ENCODE measurements at regions not wholly inside any gene's neighbourhood (a gene's known extent, or its start where the extent isn't known, plus 50 kb on each side); places are given as distances from the start of the nearest gene placed in this dataset.

- Histone ChIP-seq H3K27me3 (ENCODE audit: insufficient read depth, low read length) (no peaks in the 10 kb centered on the region), H3K4me3 (ENCODE audit: low read length) (no peak overlapping the region), H3K4me1 (ENCODE audit: insufficient read depth, low read length) (no peaks in the 10 kb centered on the region), H3K9me3 (ENCODE audit: low read depth, low read length) (no peaks in the 10 kb centered on the region)
Measured at GRCh38 chr13:109451726-109452125, 334.7 kb downstream of the IRS2 start.

- no peaks in the 10 kb centered on the region for H3K27me3 ChIP-seq (ENCODE audit: insufficient read depth, low read length)
- no peaks in the 10 kb centered on the region for H3K4me1 ChIP-seq (ENCODE audit: insufficient read depth, low read length)
- H3K4me3 ChIP-seq (ENCODE audit: low read length), result no peak overlapping the region
- H3K9me3 ChIP-seq (ENCODE audit: low read depth, low read length), result no peaks in the 10 kb centered on the region
Measured at GRCh38 chr13:109448629-109449028, 337.8 kb downstream of the IRS2 start.

- no peak overlapping the region for H3K4me3 ChIP-seq (ENCODE audit: low read length)
- no peaks in the 10 kb centered on the region for H3K9me3 ChIP-seq (ENCODE audit: low read depth, low read length)
- H3K27me3 ChIP-seq (ENCODE audit: insufficient read depth, low read length), result no peaks in the 10 kb centered on the region
- H3K4me1 ChIP-seq (ENCODE audit: insufficient read depth, low read length), result no peaks in the 10 kb centered on the region
Measured at GRCh38 chr13:109447667-109448066, 338.7 kb downstream of the IRS2 start.

GRCh38 chr13:109440320-109440719, 346.1 kb downstream of the IRS2 start:
- no peaks in the 10 kb centered on the region for H3K9me3 ChIP-seq (ENCODE audit: low read depth, low read length)
- H3K4me3 ChIP-seq (ENCODE audit: low read length), result no peak overlapping the region
- no peaks in the 10 kb centered on the region for H3K4me1 ChIP-seq (ENCODE audit: insufficient read depth, low read length)
- no peaks in the 10 kb centered on the region for H3K27me3 ChIP-seq (ENCODE audit: insufficient read depth, low read length)

- H3K4me1 ChIP-seq (ENCODE audit: insufficient read depth, low read length), result no peaks in the 10 kb centered on the region
- H3K4me3 ChIP-seq (ENCODE audit: low read length), result no peak overlapping the region
- no peaks in the 10 kb centered on the region for H3K27me3 ChIP-seq (ENCODE audit: insufficient read depth, low read length)
- H3K9me3 ChIP-seq (ENCODE audit: low read depth, low read length), result no peaks in the 10 kb centered on the region
Measured at GRCh38 chr13:109439813-109440212, 346.6 kb downstream of the IRS2 start.

GRCh38 chr13:109436841-109437240, 349.5 kb downstream of the IRS2 start:
- H3K4me1 ChIP-seq (ENCODE audit: insufficient read depth, low read length), result no peaks in the 10 kb centered on the region
- H3K27me3 ChIP-seq (ENCODE audit: insufficient read depth, low read length), result no peaks in the 10 kb centered on the region
- no peaks in the 10 kb centered on the region for H3K9me3 ChIP-seq (ENCODE audit: low read depth, low read length)
- H3K4me3 ChIP-seq (ENCODE audit: low read length), result no peak overlapping the region

GRCh38 chr13:109436055-109436622, 350.2 kb downstream of the IRS2 start:
- Histone ChIP-seq H3K27me3 (ENCODE audit: insufficient read depth, low read length) (no peaks in the 10 kb centered on the region), H3K4me3 (ENCODE audit: low read length) (no peak overlapping the region), H3K9me3 (ENCODE audit: low read depth, low read length) (no peaks in the 10 kb centered on the region), H3K4me1 (ENCODE audit: insufficient read depth, low read length) (no peaks in the 10 kb centered on the region)

- Histone ChIP-seq H3K4me1 (ENCODE audit: insufficient read depth, low read length) (no peaks in the 10 kb centered on the region), H3K9me3 (ENCODE audit: low read depth, low read length) (no peaks in the 10 kb centered on the region), H3K27me3 (ENCODE audit: insufficient read depth, low read length) (no peaks in the 10 kb centered on the region), H3K4me3 (ENCODE audit: low read length) (no peak overlapping the region)
Measured at GRCh38 chr13:109431217-109431616, 355.2 kb downstream of the IRS2 start.

- H3K27me3 ChIP-seq (ENCODE audit: insufficient read depth, low read length), result no peaks in the 10 kb centered on the region
- H3K4me1 ChIP-seq (ENCODE audit: insufficient read depth, low read length), result no peaks in the 10 kb centered on the region
- H3K9me3 ChIP-seq (ENCODE audit: low read depth, low read length), result no peaks in the 10 kb centered on the region
- H3K4me3 ChIP-seq (ENCODE audit: low read length), result no peak overlapping the region
Measured at GRCh38 chr13:109428146-109428545, 358.2 kb downstream of the IRS2 start.

- Histone ChIP-seq H3K4me3 (ENCODE audit: low read length) (no peak overlapping the region), H3K4me1 (ENCODE audit: insufficient read depth, low read length) (no peaks in the 10 kb centered on the region), H3K27me3 (ENCODE audit: insufficient read depth, low read length) (no peaks in the 10 kb centered on the region), H3K9me3 (ENCODE audit: low read depth, low read length) (no peaks in the 10 kb centered on the region)
Measured at GRCh38 chr13:109427695-109428094, 358.7 kb downstream of the IRS2 start.

- H3K9me3 ChIP-seq (ENCODE audit: low read depth, low read length), result no peaks in the 10 kb centered on the region
- no peaks in the 10 kb centered on the region for H3K27me3 ChIP-seq (ENCODE audit: insufficient read depth, low read length)
- no peak overlapping the region for H3K4me3 ChIP-seq (ENCODE audit: low read length)
- H3K4me1 ChIP-seq (ENCODE audit: insufficient read depth, low read length), result peaks cover 3% of the 10 kb centered on the region
Measured at GRCh38 chr13:109427148-109427547, 359.2 kb downstream of the IRS2 start.

GRCh38 chr13:109426690-109426990, 359.7 kb downstream of the IRS2 start:
- no peak overlapping the region for H3K4me3 ChIP-seq (ENCODE audit: low read length)
- H3K4me1 ChIP-seq (ENCODE audit: insufficient read depth, low read length), result peaks cover 4% of the 10 kb centered on the region
- H3K9me3 ChIP-seq (ENCODE audit: low read depth, low read length), result no peaks in the 10 kb centered on the region
- H3K27me3 ChIP-seq (ENCODE audit: insufficient read depth, low read length), result no peaks in the 10 kb centered on the region

- peaks cover 4% of the 10 kb centered on the region for H3K4me1 ChIP-seq (ENCODE audit: insufficient read depth, low read length)
- H3K27me3 ChIP-seq (ENCODE audit: insufficient read depth, low read length), result no peaks in the 10 kb centered on the region
- no peaks in the 10 kb centered on the region for H3K9me3 ChIP-seq (ENCODE audit: low read depth, low read length)
- no peak overlapping the region for H3K4me3 ChIP-seq (ENCODE audit: low read length)
Measured at GRCh38 chr13:109425821-109426689, 360.3 kb downstream of the IRS2 start.

- no peaks in the 10 kb centered on the region for H3K27me3 ChIP-seq (ENCODE audit: insufficient read depth, low read length)
- peaks cover 4% of the 10 kb centered on the region for H3K4me1 ChIP-seq (ENCODE audit: insufficient read depth, low read length)
- H3K9me3 ChIP-seq (ENCODE audit: low read depth, low read length), result no peaks in the 10 kb centered on the region
- H3K4me3 ChIP-seq (ENCODE audit: low read length), result no peak overlapping the region
Measured at GRCh38 chr13:109422161-109422560, 364.2 kb downstream of the IRS2 start.

GRCh38 chr13:109419896-109420295, 366.5 kb downstream of the IRS2 start:
- peaks cover 4% of the 10 kb centered on the region for H3K4me1 ChIP-seq (ENCODE audit: insufficient read depth, low read length)
- no peaks in the 10 kb centered on the region for H3K27me3 ChIP-seq (ENCODE audit: insufficient read depth, low read length)
- no peaks in the 10 kb centered on the region for H3K9me3 ChIP-seq (ENCODE audit: low read depth, low read length)
- H3K4me3 ChIP-seq (ENCODE audit: low read length), result no peak overlapping the region

- Histone ChIP-seq H3K4me1 (ENCODE audit: insufficient read depth, low read length) (peaks cover 4% of the 10 kb centered on the region), H3K27me3 (ENCODE audit: insufficient read depth, low read length) (no peaks in the 10 kb centered on the region), H3K9me3 (ENCODE audit: low read depth, low read length) (no peaks in the 10 kb centered on the region), H3K4me3 (ENCODE audit: low read length) (no peak overlapping the region)
Measured at GRCh38 chr13:109418111-109418510, 368.3 kb downstream of the IRS2 start.

Measured in mononuclear cell (primary cell).